ENCODE measurements at regions not wholly inside any gene's neighbourhood (a gene's known extent, or its start where the extent isn't known, plus 50 kb on each side); places are given as distances from the start of the nearest gene placed in this dataset.
A peak's percentile ranks its signal among the peaks of the same experiment; 100 is the strongest.

DNA sequence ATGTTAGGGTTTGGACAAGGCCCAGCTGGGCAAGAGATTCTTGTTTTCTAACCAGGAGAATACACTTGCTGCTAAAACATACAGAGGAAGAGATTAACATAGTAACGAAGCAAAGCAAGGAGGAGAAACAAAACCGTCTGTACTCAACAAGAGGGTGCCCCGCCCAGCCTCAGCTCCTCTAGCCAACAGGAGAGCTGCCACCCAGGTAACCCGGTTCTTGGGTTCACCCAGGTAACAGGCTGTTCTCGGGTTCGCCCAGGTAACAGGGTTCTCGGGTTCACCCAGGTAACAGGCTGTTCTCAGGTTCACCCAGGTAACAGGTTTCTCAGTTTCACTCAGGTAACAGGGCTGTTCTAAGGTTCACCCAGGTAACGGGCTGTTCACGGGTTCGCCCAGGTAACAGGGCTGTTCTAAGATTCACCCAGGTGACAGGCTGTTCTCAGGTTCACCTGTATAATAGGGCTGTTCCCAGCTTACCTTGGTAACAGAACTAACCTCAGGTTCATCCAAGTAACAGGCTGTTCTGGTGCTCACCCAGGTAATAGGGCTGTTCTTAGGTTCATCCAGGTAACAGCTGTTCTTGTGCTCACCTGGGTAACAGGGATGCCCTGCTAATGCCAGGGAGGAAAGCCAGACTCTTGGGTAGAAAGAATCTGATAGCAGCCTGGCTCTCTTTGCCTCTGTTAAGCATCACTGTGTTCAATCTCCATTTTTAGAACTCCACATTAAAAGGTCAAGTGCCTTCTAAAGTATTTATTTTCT is 271.6 kb downstream of the SYK start:
- DNase-seq = peak in 1 of 2 experiments; percentile 35

- DNase-seq = peak in 1 of 2 experiments; percentile 35
These were observed 272.5 kb downstream of the SYK start for GRCh38 chr9:91073811-91074771.

GRCh38 chr9:91074866-91075265 is 273.2 kb downstream of the SYK start:
- no peak for DNase-seq

- no peak for DNase-seq
These were observed 273.7 kb downstream of the SYK start for GRCh38 chr9:91075279-91075678.

DNA sequence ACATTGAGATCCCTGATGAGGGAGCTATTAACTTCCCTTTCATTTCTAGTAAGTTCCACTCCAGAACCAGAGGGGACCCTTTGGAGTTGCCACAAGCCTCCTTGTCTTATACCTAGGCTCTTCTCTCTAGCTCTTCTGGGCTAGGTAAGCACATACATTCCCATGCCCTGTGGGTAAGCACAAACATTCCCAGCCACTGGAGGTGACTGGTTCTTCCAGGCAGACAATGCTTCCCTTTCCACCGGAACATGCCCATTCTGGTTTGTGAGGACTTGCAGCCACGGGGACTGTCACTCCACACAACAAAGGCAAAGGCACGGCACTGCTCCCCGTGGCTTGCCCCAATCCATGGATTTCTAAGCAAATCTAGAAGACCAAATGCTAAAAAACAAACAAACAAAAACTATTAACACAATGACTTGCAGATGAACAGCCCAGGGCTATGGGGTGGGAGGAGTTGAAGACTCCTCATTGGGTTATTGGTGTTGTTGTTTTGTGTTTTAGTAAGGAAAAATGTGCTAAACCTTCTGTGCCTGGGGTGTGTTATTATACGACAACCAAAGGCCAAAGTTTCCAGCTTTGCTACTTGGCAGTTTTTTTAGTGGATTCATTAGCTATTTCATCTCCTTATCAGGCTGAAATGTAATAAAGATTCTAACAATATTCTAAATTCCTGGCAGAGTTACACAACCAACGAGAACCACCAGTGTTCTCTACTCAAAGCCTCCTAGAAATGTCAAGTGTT is 276.2 kb downstream of the SYK start:
- no peak for DNase-seq

DNA sequence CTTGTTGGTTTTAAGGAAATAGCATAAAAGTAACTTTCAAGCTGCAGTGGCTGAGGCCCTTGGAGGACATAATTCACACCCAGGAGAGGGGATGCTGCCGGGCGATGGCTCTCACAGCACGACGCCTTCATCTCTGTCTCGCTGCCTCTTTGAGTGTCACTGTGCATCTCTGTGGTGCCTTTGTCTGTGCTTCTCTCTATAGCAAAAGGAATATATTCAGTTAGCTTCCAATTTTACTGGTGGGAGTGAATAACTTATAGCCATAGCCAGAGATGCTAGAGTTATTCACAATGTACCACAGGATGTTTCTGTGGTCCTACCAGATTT is 276.7 kb downstream of the SYK start:
- DNase-seq = no peak

GRCh38 chr9:91082731-91083130 is 279.0 kb downstream of the AUH start:
- DNase-seq = no peak

DNA sequence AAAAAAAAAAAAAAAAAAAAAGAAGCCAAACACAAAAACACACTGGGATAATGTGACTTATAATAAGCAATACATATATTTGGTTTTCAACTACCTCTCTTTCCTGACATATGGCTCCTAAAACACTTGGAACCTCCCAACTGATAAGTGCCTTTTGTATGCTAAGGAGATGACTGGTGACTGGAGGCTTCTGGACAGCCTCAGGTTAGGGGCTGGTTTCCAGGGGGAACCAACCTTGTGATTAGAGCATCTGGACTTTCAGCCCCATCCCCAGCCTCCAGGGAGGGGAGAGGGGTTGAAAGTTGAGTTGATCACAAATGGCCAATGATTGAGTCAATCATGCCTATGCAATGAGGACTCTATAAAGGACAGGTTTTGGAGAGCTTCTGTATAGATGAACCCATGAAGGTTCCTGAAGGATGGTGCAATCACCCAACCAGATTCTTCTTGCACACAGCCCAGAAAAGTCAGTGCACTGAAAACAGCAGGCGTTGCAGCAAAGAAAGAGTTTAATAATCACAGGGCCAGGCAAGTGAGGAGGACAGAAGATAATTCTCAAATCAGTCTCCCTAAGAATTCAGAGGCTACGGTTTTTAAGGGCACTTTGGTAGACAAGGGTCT is 276.7 kb downstream of the AUH start:
- no peak for DNase-seq

DNA sequence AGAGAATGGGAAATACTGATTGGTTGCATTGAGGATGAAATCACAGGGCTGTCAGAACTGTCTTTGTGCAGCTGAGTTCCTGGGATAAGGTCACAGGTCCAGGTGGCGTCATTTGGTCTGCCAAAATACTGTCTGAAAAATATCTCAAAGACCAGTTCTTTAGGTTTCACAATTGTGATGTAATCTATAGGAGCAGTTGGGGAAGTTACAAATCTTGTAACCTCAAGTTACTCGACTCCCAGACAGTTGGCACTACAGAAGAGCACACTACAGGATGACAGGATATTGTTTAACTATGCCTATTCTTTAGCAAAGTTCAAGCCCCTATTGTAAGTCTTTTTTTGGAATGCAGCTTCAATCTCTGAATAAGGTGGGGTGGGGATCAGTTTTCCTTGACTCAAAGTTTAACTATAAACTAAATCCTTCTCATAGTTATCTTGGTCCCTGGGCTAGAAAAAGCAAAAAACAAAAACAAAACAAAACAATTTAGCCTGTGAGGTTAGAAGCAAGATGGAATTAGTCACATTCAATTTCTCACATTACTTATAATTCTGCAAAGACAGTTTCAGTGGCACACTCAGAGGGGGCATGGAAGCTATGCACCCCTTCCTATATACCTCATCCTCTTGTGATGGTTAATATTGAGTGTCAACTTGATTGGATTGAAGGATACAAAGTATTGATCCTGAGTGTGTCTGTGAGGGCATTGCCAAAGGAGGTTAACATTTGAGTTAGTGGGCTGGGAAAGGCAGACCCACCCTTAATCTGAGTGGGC is 276.0 kb downstream of the AUH start:
- no peak for DNase-seq

- no peak for DNase-seq
These were observed 274.9 kb downstream of the AUH start for GRCh38 chr9:91086657-91087461.

GRCh38 chr9:91087462-91087759 is 274.3 kb downstream of the AUH start:
- no peak for DNase-seq

GRCh38 chr9:91089405-91090129 is 272.2 kb downstream of the AUH start:
- no peak for DNase-seq

GRCh38 chr9:91090130-91090410 is 271.6 kb downstream of the AUH start:
- no peak for DNase-seq

- DNase-seq = no peak
These were observed 269.5 kb downstream of the AUH start for GRCh38 chr9:91092214-91092613.

DNA sequence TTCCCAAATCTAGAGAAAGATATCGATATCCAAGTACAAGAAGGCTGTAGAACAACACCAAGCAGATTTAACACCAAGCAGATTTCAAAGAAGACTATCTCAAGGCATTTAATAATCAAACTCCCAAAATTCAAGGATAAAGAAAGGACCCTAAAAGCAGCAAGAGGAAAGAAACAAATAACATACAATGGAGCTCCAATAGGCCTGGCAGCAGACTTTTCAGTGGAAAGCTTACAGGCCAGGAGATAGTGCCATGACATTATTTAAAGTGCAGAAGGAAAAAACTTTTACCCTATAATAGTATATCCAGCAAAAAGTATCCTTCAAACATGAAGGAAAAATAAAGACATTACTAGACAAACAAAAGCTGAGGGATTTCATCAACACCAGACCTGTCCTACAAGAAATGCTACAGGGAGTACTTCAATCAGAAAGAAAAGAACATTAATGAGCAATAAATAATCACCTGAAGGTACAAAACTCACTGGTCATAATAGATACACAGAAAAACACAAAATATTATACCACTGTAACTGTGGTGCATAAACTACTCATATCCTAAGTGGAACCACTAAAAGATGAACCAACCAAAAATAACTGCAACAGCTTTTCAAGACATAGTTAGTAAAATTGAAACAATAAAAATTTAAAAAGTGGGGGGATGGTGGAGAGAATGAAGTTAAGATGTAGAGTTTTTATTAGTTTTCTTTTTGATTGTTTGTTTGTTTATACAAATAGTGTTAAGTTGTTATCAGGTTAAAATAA is 267.2 kb downstream of the AUH start:
- no peak for DNase-seq

DNA sequence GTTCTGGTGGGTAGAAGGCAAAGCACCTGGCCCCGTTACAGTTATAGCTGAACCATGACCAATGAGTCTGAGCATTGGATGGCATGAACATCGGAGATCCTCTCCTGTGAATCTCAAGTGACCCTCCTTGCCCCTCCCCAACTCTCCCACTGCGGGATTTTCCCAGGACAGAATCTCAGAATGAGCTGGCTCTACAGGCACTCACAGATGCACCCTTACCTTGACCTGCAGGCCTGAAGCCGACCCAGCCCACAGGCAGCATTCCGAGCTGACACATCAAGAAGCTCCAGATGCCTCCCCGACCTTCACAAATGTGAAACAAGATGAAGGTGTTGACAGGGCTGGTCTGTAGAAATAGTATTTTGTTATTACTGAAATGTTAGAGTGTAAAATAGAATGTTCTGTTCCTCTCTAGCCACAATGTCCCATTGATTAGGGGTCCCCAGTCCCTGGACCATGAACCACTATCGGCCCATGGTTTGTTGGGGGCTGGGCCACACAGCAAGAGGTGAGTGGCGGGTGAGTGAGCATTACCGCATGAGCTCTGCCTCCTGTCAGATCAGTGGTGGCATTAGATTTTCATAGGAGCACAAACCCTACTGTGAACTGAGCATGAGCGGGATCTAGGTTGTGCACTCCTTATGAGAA is 263.4 kb downstream of the AUH start:
- no peak for DNase-seq

DNA sequence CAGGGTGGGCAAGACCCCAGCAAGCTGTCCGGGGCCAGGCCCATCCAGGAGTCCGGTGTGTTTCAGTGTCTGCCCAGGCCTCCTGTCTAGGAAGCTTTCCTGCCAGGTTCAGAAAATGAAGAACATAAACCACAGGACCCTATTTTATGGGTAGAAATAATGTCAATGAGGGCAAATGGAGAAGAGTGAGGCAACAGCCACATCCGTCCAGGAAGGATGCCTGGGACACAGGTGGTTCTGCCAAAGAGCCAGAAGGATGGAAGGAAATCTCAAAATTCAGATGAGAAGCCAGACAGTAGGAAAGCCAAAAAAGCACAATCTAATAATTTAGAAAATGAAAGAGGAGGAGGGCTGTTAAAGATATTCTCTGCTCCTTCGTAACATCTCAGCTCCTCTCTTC is 262.3 kb downstream of the AUH start:
- peak in 1 of 2 experiments; percentile 6 for DNase-seq

DNA sequence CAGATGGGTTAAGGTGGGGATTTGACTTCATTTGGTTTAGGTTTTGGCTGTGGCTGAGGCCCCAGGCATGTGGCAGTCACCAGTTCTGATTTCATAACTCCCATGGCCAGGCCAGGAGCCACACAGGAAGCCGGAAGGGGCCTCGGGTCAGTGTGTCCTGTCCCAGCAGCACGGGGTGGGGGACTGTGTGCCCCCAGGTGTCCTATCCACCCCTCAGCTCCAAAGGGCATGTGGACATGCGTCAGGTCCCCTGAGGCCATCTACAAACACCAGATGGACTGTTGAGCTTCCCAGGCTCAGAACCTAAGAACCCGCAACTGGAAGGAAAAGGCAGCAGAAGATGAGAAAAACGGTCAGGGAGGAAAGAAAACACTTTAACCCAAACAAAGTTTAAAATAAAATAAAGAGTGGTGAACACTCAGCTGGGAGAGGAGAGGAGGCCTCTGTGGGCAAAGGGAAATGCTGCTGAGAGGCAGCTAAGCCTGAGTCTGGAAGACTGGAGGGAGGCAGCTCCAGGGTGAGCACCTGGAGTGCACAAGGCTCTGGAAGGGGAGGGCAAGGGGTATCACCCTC is 260.8 kb downstream of the AUH start:
- DNase-seq = no peak

DNA sequence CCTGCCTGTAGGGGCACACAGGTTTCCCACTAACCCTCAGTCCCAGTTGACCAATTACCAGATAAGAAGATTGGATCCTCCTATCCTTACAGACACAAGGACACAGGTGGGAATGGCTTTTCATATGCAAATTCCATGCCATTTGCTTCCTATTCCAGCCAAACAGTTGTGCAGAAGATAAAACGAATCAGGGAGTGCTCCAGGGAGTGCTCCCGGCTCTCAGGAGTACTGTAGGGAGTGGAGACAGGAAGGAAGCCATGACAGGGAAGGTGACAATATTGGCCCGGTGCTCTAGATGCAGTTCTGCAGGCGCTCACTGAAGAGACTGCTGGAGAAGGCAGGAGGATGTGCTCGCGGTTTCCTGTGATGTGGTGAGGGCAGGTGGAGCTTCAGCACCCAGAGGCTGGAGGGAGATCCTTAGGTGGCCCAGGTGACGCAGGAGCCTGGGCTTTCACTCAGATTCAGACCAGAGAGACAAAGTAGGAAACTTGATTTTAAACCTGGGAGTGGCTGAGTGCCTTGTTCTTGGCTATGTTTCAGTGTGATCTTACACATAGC is 260.0 kb downstream of the AUH start:
- DNase-seq = no peak

Data from cerebellar nuclear complex (tissue), 1 donor.